ENCODE measurements at regions not wholly inside any gene's neighbourhood (a gene's known extent, or its start where the extent isn't known, plus 50 kb on each side); places are given as distances from the start of the nearest gene placed in this dataset.

- TF ChIP-seq CTCF (IDR thresholded peaks at IDR 0.05 in 8 of 11, conservative IDR thresholded peaks at IDR 0.05 in 3 of 11) (no peak), POLR2A (IDR thresholded peaks at IDR 0.05) (no peak)
These were observed 116.3 kb downstream of the TMCO5A start for GRCh38 chr15:38050529-38051448.

Measured in spleen (tissue), 7 donors.